ENCODE measurements at regions not wholly inside any gene's neighbourhood (a gene's known extent, or its start where the extent isn't known, plus 50 kb on each side); places are given as distances from the start of the nearest gene placed in this dataset.

DNA sequence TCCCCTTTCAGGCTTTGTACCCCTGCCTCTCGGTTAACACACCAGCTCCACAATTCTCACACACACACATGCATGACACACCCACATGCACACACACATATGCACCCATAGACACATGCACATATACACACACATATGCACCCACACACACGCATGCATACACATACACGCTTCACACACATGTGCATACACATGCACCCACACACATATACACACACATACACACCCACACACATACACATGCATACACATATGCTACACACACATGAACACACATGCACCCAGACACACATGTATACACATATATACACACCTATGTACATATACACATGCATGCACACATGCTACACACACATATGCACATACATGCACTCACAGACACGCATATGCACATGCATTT, 61.7 kb upstream of the SLC25A33 start:
- Histone ChIP-seq H3K4me3 (ENCODE audit: severe bottlenecking) (no peak overlapping the region), H3K9me3 (ENCODE audit: severe bottlenecking) (no peaks in the 10 kb centered on the region), H3K36me3 (ENCODE audit: low read depth) (no peaks in the 10 kb centered on the region), H3K27me3 (ENCODE audit: insufficient read depth, poor library complexity, severe bottlenecking) (no peaks in the 10 kb centered on the region), H3K4me1 (ENCODE audit: insufficient read depth, poor library complexity, severe bottlenecking) (no peaks in the 10 kb centered on the region), H3K27ac (ENCODE audit: poor library complexity, severe bottlenecking) (no peak overlapping the region)
- ATAC-seq (ENCODE audit: low read depth) = no peak
- DNase-seq (ENCODE audit: low spot score) = no peak
- TF ChIP-seq, protein P1, sequence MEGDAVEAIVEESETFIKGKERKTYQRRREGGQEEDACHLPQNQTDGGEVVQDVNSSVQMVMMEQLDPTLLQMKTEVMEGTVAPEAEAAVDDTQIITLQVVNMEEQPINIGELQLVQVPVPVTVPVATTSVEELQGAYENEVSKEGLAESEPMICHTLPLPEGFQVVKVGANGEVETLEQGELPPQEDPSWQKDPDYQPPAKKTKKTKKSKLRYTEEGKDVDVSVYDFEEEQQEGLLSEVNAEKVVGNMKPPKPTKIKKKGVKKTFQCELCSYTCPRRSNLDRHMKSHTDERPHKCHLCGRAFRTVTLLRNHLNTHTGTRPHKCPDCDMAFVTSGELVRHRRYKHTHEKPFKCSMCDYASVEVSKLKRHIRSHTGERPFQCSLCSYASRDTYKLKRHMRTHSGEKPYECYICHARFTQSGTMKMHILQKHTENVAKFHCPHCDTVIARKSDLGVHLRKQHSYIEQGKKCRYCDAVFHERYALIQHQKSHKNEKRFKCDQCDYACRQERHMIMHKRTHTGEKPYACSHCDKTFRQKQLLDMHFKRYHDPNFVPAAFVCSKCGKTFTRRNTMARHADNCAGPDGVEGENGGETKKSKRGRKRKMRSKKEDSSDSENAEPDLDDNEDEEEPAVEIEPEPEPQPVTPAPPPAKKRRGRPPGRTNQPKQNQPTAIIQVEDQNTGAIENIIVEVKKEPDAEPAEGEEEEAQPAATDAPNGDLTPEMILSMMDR (IDR thresholded peaks at IDR 0.05; ENCODE audit: poor library complexity, severe bottlenecking) = no peak

DNA sequence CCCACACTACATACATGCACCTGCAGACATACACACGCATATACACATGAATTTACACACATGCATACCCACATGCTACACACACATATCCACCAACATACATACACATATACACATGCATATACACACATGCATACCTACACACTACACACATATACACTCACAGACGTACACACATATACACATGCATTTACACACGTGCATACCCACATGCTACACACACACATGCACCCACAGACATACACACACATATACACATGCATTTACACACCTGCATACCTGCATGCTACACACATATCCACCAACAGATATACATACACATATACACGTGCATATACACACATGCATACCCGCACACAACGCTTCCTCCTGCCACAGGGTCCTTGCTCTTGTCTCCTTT, 61.2 kb upstream of the SLC25A33 start:
- H3K27ac ChIP-seq (ENCODE audit: poor library complexity, severe bottlenecking) = no peak overlapping the region
- H3K4me1 ChIP-seq (ENCODE audit: insufficient read depth, poor library complexity, severe bottlenecking) = no peaks in the 10 kb centered on the region
- ATAC-seq (ENCODE audit: low read depth) (no peak), DNase-seq (ENCODE audit: low spot score) (no peak)
- H3K27me3 ChIP-seq (ENCODE audit: insufficient read depth, poor library complexity, severe bottlenecking) = no peaks in the 10 kb centered on the region
- no peaks in the 10 kb centered on the region for H3K36me3 ChIP-seq (ENCODE audit: low read depth)
- TF ChIP-seq, protein P1 (IDR thresholded peaks at IDR 0.05; ENCODE audit: poor library complexity, severe bottlenecking) = no peak
- H3K9me3 ChIP-seq (ENCODE audit: severe bottlenecking) = no peaks in the 10 kb centered on the region
- no peak overlapping the region for H3K4me3 ChIP-seq (ENCODE audit: severe bottlenecking)

DNA sequence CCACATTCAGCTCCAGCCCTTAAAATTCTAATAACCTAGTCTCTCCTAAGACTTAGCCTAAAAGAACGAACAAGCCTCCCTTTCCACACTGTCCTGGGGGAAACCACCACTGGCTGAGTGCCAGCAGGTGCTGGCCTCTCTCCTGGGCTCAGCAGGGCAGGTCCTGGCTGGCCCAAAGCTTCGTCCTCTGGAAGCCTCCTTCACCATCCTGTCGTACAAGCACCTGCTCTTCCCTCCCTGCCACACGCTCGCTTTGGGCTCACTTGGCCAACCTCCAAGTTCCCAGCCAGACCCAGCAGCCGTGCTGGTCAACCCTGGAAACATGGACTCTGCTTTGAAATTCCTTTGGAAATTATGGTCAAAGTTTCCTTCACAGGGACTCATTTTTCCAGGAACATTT, 58.2 kb upstream of the SLC25A33 start:
- H3K4me1 ChIP-seq (ENCODE audit: insufficient read depth, poor library complexity, severe bottlenecking) = no peaks in the 10 kb centered on the region
- H3K27ac ChIP-seq (ENCODE audit: poor library complexity, severe bottlenecking) = no peak overlapping the region
- no peaks in the 10 kb centered on the region for H3K36me3 ChIP-seq (ENCODE audit: low read depth)
- no peaks in the 10 kb centered on the region for H3K27me3 ChIP-seq (ENCODE audit: insufficient read depth, poor library complexity, severe bottlenecking)
- H3K9me3 ChIP-seq (ENCODE audit: severe bottlenecking) = no peaks in the 10 kb centered on the region
- TF ChIP-seq, protein P1 (IDR thresholded peaks at IDR 0.05; ENCODE audit: poor library complexity, severe bottlenecking) = no peak
- H3K4me3 ChIP-seq (ENCODE audit: severe bottlenecking) = no peak overlapping the region
- ATAC-seq (ENCODE audit: low read depth) (no peak), DNase-seq (ENCODE audit: low spot score) (no peak)

DNA sequence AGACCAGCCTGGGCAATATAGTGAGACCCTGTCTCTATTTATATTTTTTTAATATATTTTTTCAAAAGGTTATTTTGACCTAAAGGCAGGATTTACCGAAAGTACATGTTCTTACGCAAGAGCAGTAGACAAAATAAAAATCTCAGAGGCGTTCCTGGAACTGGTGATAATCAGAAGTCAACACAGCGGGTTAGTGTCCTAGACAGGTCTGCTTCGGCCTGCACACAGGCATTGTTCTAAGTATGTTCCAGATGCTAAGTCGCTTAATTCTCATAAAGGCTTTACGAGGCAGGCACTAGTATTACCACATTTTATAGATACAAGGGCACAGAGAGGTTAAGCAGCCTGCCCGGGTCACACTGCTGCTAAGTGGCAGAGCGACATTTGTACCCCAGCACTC, 56.9 kb upstream of the SLC25A33 start:
- ATAC-seq (ENCODE audit: low read depth) = no peak
- TF ChIP-seq, protein P1 (IDR thresholded peaks at IDR 0.05; ENCODE audit: poor library complexity, severe bottlenecking) = no peak
- no peak for DNase-seq (ENCODE audit: low spot score)
- H3K36me3 ChIP-seq (ENCODE audit: low read depth) = no peaks in the 10 kb centered on the region
- H3K4me1 ChIP-seq (ENCODE audit: insufficient read depth, poor library complexity, severe bottlenecking) = no peaks in the 10 kb centered on the region
- no peaks in the 10 kb centered on the region for H3K9me3 ChIP-seq (ENCODE audit: severe bottlenecking)
- H3K27ac ChIP-seq (ENCODE audit: poor library complexity, severe bottlenecking) = no peak overlapping the region
- H3K4me3 ChIP-seq (ENCODE audit: severe bottlenecking) = no peak overlapping the region
- no peaks in the 10 kb centered on the region for H3K27me3 ChIP-seq (ENCODE audit: insufficient read depth, poor library complexity, severe bottlenecking)

DNA sequence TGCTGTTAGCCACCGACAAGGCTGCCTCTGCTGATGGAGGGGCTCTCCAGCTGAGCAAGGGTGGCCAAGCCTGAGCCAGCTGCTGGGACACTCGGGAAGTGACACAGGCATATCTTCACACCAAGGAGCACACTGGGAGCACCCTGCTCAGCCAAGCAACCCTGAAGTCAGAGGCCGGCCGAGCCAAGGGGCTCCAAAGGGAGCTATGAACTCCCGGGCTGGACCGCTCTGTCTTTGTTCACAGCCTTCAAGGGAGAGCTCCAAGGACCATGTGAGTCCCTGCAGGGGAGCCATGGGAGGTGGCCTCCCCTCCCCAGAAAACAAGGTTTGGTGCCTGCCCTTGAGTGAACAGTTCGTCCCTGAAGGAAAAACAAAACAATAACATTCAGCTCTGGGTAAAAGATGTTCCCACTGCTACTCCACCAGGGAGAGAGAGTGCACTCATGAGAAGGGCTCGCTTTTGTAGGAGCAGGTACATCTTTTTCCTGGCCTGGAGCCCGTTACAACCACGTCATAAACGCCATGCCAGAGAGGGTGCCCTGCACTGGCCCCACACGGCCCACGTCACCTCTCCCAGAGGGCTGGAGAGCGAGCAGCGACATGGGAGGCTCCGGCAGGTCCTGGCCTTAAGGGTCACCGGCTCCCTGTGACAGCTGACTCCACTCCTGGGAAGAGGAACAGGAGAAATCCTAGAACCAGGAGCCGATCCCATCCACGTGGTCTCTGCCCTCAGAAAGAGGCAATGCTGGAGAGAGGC, 56.3 kb upstream of the SLC25A33 start:
- H3K36me3 ChIP-seq (ENCODE audit: low read depth) = no peaks in the 10 kb centered on the region
- DNase-seq (ENCODE audit: low spot score) (no peak), ATAC-seq (ENCODE audit: low read depth) (no peak)
- H3K27ac ChIP-seq (ENCODE audit: poor library complexity, severe bottlenecking) = no peak overlapping the region
- H3K4me3 ChIP-seq (ENCODE audit: severe bottlenecking) = no peak overlapping the region
- no peaks in the 10 kb centered on the region for H3K27me3 ChIP-seq (ENCODE audit: insufficient read depth, poor library complexity, severe bottlenecking)
- H3K4me1 ChIP-seq (ENCODE audit: insufficient read depth, poor library complexity, severe bottlenecking) = no peaks in the 10 kb centered on the region
- no peaks in the 10 kb centered on the region for H3K9me3 ChIP-seq (ENCODE audit: severe bottlenecking)
- TF ChIP-seq, protein P1 (IDR thresholded peaks at IDR 0.05; ENCODE audit: poor library complexity, severe bottlenecking) = no peak
